ENCODE measurements at regions not wholly inside any gene's neighbourhood (a gene's known extent, or its start where the extent isn't known, plus 50 kb on each side); places are given as distances from the start of the nearest gene placed in this dataset.

DNA sequence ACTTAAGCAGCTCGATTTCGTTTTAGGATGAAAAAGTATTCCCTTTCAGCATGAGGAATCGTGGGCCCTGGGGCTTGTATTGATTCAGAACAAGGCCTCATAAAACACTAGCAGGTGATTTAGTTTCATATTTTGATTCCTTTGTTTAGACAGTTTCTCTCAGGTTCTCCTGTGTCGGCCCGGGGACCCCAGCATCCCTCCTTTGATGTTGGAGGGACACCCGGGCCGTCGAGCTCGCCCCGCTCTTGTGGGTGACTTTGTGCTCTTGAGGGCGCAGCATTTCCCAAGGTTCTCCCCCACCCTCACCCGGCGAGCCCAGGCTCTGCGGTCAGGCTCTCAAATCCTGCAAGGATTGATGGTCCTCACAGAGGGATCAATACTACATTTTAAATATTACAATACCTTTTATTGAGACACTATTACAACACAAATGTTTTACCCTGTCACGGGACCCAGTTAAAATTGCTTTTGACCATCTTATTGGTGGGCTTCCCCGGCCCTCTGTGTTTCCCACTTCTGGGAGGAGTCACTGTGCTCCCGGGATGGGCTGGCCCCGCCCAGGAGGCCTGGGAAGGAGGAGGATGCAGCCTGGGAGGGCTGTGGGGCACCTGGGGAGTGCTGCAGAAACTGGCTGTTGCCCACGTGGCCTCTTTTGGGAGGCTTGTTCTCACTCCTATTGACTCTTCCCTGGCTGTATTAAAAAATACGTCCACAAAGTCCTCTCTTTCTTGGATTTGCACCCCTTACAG is 222.6 kb downstream of the INSIG2 start:
- no peak for DNase-seq

DNA sequence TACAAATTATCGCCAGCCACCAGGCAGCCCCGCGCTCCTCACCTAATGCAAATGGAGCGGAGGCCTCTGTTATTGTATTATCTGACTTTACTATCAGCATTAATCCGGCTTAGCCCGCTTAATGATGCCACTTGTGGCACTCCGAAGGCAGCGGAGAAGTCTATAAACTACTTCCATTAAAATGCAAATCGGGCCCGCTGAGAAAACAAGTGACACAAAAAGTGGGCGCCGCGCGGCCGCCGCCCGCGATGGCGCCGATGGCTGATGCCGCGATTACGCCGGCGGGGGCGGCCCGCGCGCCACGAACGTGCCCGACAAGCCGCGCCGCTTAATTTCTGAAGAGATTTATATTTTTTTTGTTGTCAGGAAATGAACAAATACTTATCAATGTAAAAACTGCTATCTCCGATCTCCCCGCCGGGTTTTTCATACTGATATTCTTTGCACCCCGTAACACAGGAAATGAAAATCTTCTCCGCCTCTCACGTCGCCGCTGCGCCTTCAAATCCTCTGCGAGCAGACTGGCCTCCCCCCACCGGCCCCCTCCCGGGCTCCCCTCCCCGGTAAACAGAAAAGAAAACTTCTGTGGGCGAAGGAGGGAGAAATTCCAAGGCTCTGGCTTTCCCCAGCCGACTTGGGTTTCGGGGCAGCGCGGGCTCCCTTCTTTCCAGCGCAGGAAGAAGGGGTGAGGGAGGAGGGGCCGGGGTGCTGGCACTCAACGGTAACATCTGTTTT is 221.8 kb downstream of the INSIG2 start:
- peak; percentile 16 for DNase-seq

GRCh38 chr2:118309257-118309945 is 221.1 kb downstream of the INSIG2 start:
- no peak for DNase-seq

DNA sequence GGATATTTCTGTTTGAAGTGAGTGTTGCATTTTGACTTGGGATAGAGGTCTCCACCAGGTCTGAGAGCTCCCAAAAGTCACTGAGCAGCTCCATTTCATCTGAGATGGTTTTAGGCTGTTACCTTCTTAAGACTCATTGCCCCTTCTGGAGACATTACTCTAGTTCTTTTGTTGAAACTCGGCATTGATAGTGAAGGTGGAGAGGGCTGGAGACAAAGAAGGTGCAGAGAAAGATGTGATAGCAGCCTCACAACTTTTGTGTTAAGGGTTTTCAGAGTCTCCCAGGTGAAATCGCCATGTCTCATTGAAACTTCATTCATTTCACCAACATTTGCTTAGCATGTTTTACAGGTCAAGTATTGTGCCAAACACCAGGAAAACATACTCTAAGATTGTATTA is 219.6 kb downstream of the INSIG2 start:
- no peak for DNase-seq

- no peak for DNase-seq
Observed at GRCh38 chr2:118301248-118301647, 213.0 kb downstream of the INSIG2 start.

GRCh38 chr2:118300832-118301231 is 212.6 kb downstream of the INSIG2 start:
- DNase-seq, result no peak

DNA sequence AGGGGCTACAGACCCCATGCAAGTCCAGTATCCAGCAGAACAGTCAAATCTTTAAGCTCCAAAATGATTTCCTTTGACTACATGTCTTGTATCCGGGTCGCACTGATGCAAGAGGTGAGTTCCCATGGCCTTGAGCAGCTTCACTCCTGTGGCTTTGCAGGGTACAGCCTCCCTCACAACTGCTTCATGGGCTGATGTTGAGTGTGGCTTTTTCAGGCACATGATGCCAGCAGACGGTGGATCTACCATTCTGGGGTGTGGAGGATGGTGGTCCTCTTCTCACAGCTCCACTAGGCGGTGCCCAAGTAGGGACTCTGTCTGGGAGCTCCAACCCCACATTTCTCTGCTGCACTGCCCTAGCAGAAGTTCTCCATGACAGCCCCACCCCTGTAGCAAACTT is 208.4 kb downstream of the INSIG2 start:
- DNase-seq, result no peak

DNA sequence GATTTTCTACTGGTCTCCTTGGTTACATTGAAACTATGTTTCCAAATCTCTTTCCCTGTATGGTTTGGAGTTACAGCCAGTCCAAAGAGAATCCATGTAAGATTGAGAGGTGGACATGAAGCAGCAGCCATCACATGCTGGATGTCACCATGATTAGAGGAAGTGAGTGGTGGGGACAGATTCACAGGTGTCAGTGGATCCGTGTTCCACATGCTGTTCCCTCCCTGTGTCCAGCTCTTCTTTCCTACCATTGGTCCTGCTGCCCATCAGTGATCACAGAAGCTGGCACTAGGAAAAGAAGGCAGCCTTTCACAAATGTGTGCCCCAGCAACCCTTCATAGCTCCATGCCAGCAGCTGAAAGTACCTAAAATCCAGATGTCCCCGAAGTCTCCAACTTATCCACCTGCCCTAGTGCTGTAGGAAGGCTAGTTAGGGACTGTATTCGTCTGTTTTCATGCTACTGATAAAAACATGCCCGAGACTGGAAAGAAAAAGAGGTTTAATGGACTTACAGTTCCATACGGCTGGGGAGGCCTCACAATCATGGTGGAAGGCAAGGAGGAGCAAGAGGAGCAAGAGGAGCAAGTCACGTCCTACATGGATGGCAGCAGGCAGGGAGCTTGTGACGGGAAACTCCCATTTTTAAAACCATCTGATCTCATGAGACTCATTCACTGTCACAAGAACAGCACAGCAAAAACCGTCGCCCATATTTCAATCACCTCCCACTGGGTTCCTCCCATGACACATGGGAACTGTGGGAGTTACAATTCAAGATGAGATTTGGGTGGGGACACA is 207.5 kb downstream of the INSIG2 start:
- no peak for DNase-seq

DNA sequence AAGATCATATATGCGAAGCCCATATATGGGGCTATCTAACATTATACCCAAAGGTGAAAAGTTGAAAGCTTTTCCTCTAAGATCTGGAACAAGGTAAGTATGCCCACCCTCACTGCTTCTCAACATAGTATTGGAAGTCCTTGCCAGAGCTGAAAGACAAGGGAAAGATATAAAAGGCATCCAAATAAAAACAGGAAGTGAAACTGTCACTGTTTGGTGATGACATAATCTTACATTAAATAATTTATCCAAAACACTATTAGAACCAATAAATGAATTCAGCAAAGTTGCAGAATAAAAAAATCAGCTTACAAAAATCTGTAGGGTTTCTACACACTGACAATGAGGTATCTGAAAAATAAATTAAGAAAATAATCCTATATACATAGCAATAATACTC is 205.8 kb downstream of the INSIG2 start:
- DNase-seq, result no peak

DNA sequence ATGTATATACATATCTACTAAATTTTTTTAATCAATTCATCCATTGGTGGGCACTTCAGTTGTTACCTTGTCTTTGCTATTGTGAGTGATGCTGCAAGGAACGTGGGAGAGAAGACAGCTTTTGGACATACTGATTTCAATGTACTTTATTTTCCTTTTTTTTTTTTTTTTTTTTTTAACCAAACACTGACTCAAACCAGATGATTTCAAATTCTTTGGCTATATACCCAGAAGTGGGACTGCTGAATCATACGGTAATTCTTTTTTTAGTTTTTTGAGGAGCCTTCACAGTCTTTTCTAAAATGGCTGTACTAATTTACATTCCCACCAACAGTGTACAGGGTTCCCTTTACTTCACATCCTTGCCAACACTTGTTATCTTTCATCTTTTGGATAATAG is 204.7 kb downstream of the INSIG2 start:
- DNase-seq, result no peak

- DNase-seq, result no peak
Observed at GRCh38 chr2:118291251-118291880, 203.1 kb downstream of the INSIG2 start.

- no peak for DNase-seq
Observed at GRCh38 chr2:118290411-118291250, 202.4 kb downstream of the INSIG2 start.

DNA sequence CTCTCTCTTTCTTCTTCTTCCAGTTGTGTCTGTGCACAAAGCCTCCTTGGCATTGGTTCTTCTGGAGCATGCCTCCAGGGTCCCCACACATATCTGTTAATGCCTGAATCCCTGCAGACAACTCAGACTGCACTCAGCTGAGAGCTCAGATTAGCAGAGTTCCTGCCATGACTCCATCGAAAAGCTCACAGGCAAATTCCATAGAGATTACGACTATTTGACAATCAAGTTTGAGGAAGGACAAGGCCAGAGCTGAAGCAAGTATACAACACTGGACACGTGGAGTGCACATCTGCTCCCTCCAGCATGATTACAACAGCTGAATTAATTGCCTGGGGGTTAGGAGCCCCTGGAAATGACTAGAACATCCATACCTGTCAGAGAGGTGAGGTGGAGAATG is 190.7 kb downstream of the INSIG2 start:
- no peak for DNase-seq

- DNase-seq, result no peak
Observed at GRCh38 chr2:118278046-118278445, 189.8 kb downstream of the INSIG2 start.

- no peak for DNase-seq
Observed at GRCh38 chr2:118274841-118275510, 186.7 kb downstream of the INSIG2 start.

- DNase-seq, result no peak
Observed at GRCh38 chr2:118272391-118272790, 184.1 kb downstream of the INSIG2 start.

DNA sequence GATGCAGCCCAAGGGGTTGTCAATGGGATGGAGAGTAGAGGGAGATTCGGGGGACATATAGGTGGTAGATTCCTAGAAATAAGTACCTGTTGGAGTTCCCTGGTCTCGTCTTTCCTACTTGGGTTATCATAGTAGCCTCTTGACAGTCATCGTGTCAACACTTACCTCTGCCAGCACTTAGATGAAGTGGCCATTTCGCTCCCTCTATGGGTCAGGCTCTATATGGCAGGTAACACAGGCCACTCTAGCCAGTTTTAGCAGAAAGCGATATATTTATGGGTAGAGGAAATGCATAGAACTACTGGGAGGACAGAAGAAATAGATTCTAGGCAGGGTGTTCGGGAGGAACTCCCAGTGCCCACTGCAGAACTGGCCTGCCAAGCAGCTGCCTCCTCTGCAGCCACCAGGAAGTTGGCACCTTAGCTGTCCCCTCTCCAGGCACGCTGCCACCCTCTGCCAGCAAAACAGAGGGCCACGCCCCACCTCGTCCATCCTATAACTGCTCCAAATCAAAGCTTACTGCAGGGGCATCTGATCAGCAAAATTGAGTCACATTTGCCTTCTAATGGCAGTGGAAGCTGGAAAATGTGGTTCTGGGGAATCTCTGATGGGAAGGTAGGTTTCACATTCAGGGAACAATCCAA is 181.3 kb downstream of the INSIG2 start:
- peak; percentile 61 for DNase-seq

DNA sequence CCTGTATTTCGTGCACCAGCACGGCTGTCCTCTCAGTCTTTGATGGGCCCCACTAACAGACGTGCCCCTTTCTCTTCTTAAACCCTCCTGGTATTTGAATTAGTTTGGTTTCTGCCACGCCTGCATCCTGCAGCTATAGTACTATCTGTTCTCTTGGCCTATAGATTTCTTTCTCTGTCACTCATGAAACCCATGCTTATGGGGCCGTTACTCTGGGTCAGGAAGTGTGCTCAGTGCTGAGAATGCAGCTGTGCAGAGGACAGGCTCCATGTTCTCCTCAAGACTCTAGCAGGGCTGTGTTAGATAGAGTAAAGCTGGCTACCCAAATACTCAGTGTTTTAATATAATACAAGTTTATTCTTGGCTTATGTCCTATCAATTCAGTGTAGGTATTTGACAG is 180.0 kb downstream of the INSIG2 start:
- DNase-seq, result no peak

DNA sequence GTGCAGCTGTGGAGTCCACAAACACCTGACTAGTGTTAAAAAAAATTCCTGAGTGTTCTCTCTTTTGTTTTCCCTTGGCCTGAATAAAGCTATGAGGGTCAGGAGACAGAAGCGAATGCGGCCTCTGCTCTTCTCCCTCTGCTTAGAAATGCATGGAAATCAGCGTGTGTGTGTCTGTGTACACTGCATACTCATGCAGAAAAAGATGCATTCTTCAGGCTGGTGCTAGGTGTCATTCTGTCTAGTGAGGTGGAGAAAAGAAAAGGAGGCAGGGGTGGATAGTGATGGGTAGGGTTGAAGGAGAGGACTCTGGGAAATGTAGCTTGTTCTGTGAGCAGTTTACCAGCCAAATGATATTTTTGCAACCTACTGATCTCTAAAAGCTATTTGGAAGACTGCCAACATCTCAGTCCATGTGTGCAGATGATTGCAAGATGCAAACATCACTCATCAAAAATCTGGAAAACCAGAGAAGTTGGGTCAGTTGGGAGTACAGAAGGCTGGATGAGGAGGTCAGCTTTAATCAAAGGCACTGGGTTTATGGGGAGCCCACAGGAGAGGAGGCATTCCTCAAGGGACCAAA is 177.7 kb downstream of the INSIG2 start:
- no peak for DNase-seq
